NCI-H187 treated with DMSO at 0.1 percent for 48 hours (cell line): ENCODE measurements at regions not wholly inside any gene's neighbourhood (a gene's known extent, or its start where the extent isn't known, plus 50 kb on each side); places are given as distances from the start of the nearest gene placed in this dataset.
A peak's percentile ranks its signal among the peaks of the same experiment; 100 is the strongest.

ENCODE experiments used
- DNase-seq: peaks from one replicate; lab custom pipeline; 2025; lab: John Stamatoyannopoulos, UW

GRCh38 chr2:67660015-67660602 lies 263.0 kb downstream of the ETAA1 start:
- no peak for DNase-seq

DNA sequence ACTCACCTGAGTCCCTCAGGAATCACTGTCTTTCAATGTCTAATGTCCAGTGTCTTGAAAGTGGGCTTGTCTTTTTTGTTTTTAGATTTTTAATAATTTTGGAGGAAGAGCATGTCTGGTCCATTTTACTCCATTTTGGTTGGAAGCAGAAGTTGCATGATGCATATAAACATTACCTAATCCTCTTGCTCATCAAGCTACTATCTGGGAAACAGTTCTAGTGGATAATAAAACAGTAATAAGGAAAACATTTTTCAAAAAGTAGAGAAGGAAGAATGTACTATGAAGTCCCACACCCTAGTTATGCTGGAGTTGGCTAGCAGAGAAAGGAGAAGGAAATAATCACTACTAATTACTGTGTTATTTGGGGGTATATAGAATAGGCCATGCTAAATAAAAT lies 263.7 kb downstream of the ETAA1 start:
- DNase-seq = no peak

- no peak for DNase-seq
Observed at GRCh38 chr2:67662222-67662621, 265.1 kb downstream of the ETAA1 start.

GRCh38 chr2:67663776-67664175 lies 266.6 kb downstream of the ETAA1 start:
- no peak for DNase-seq

GRCh38 chr2:67666386-67667053 lies 269.4 kb downstream of the ETAA1 start:
- no peak for DNase-seq

DNA sequence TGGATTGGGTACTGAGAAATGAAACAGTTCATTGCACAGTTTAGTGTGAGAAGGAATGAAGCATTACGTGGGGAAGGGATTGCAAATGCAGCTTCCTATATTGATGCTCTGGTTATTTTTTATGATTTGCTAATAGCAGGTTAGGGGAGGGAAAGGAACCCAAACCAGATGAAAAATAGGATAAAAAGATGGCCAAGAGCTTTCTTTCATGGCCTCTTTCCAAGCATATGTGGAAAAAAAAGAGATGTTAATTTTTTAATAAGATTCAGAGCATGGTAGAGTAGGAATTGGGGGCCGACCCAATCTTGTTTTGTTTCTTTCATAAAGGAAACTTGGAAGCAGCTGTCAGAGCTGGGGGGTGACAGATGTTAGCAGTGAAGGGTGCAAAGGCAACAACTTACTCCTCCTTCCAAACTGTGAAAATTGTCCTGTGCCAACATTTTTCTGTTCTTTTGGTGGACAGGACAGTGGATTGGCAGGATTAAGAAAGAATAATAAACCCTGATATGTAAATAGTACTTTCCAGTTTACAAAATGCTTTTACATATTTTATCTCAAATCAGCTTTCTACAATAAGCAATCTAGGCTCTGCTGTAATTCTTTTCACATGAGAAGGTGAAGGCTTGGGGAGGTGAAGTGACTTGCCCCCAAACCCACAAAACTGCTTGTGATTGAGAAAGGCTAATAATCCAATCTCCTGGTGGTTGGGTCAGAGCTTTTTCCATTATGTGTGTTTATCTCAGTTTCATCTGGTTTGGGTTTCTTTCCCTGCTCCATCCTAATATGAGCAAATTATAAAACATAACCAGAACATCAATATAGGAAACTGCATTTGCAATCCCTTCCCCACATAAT lies 270.1 kb downstream of the ETAA1 start:
- DNase-seq = no peak

GRCh38 chr2:67668538-67668937 lies 271.4 kb downstream of the ETAA1 start:
- no peak for DNase-seq

GRCh38 chr2:67669168-67669567 lies 272.0 kb downstream of the ETAA1 start:
- DNase-seq = no peak

DNA sequence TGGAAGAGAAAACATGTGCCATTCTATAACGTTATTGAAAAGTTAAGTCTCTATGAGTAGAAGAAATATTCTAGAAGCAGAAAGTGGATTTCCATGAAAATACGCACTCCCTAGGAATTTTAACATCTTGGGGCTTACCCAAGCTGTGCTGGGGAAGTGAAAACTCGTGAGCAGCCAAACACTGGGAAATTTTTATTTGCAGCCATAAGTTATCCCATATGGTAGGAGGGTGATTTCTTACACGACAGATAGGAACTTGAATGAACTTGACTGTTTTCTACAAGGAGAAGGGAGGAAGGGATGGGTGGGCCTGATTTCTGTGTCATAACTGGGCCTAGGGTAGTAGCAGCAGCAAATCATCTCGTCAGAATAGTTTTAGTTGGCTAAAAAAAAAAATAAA lies 272.6 kb downstream of the ETAA1 start:
- DNase-seq = no peak

GRCh38 chr2:67670747-67671183 lies 273.6 kb downstream of the ETAA1 start:
- DNase-seq = no peak

DNA sequence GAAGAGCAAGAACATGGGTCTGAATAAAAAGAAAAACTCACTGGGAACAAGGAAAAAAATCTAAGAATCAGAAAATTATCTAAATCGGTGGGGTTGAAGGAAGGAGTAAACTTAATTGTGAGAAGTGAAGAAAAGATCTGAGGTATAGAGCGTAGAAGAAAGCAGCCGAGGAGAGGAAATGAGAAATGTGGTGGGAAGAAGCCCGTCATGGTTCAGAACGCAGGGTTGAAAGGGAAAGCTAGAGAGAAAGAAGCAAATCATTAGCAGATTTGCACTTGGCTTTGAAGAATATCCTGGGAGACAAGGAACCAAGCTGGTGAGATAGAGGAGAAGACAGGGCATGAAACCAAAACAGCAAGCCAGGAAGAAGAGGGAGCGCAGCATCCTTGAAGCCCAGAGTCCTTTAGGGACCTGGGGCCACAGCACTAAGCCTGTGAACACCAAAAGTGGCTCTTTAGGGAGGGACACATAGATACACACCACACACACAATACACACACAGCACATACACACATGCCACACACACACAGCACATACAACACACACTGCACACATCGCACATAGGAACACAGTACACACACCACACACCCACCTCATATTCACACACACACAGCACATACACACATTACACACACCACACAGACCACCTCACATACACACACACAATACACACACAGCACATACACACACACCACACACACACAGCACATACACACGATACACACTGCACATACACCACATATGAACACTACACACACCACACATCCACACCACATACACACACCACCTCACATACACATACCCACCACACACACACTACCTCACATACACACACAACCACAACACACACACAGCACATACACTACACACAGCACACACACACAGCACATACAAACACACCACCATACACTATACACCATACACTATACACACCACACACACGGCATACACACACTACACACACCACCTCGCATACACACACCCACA lies 274.6 kb downstream of the ETAA1 start:
- no peak for DNase-seq

- no peak for DNase-seq
Observed at GRCh38 chr2:67674668-67675067, 277.5 kb downstream of the ETAA1 start.

GRCh38 chr2:67684991-67685390 lies 287.9 kb downstream of the ETAA1 start:
- no peak for DNase-seq

- no peak for DNase-seq
Observed at GRCh38 chr2:67686254-67686653, 289.1 kb downstream of the ETAA1 start.

GRCh38 chr2:67689186-67689585 lies 292.1 kb downstream of the ETAA1 start:
- DNase-seq = no peak

- no peak for DNase-seq
Observed at GRCh38 chr2:67689651-67690050, 292.5 kb downstream of the ETAA1 start.

DNA sequence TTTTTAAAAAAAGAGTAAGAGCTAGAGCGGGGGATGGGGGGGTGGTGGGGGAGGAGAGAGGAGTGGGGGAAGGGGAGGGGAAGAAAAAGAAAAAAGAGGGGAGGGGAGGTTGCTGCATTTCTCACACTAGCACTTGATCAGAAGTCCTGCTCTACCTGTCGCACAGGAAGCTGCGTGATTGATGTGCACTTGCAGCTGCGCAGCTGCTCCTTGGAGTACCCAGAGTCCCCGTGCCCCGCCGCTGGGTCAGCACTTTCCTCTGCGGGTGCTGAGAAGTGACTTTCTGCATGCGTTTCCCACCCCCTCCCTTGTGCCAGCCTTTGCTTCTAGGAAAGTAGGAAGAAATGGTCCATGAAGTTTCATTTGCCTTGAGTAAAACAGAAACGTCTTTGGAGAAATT lies 297.3 kb downstream of the ETAA1 start:
- peak; percentile 22 for DNase-seq

GRCh38 chr2:67701011-67701410 lies 303.9 kb downstream of the ETAA1 start:
- DNase-seq = no peak

- no peak for DNase-seq
Observed at GRCh38 chr2:67702284-67702683, 305.2 kb downstream of the ETAA1 start.

- DNase-seq = no peak
Observed at GRCh38 chr2:67702937-67703336, 305.8 kb downstream of the ETAA1 start.

GRCh38 chr2:67706082-67706481 lies 308.9 kb downstream of the ETAA1 start:
- no peak for DNase-seq

GRCh38 chr2:67707896-67708295 lies 310.8 kb downstream of the ETAA1 start:
- DNase-seq = no peak
